ENCODE measurements at regions not wholly inside any gene's neighbourhood (a gene's known extent, or its start where the extent isn't known, plus 50 kb on each side); places are given as distances from the start of the nearest gene placed in this dataset.

DNA sequence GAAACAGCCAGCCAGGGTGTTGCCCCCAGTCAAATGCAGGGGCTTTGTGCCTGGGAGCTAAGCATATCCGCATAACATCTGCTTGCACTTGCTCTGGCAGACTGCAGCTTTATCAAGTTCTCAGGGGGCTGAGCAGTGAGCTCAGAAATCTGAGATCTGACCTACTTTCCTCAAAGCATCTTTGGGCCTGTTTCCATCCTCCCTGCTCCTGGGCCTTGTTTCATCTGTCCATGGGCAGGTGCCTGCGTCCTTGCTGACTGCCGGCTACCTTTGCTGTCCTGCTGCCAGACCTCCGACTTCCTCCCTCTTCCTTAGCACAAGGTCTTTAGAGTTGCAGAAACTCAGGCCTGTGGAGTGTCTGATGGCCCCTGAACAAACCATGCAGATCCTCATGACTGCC lies 131.2 kb upstream of the B3GAT1 start:
- Histone ChIP-seq H3K36me3 (ENCODE audit: insufficient read depth, low read length) (no peaks in the 10 kb centered on the region), H3K9ac (ENCODE audit: low read depth, low read length) (no peak overlapping the region), H3K4me1 (ENCODE audit: insufficient read depth, low read length) (0 out of 2 replicates have a peak, but pooled peaks cover 3% of the 10 kb centered on the region), H3K9me3 (ENCODE audit: control insufficient read depth, insufficient read depth, low read length) (no peaks in the 10 kb centered on the region)

DNA sequence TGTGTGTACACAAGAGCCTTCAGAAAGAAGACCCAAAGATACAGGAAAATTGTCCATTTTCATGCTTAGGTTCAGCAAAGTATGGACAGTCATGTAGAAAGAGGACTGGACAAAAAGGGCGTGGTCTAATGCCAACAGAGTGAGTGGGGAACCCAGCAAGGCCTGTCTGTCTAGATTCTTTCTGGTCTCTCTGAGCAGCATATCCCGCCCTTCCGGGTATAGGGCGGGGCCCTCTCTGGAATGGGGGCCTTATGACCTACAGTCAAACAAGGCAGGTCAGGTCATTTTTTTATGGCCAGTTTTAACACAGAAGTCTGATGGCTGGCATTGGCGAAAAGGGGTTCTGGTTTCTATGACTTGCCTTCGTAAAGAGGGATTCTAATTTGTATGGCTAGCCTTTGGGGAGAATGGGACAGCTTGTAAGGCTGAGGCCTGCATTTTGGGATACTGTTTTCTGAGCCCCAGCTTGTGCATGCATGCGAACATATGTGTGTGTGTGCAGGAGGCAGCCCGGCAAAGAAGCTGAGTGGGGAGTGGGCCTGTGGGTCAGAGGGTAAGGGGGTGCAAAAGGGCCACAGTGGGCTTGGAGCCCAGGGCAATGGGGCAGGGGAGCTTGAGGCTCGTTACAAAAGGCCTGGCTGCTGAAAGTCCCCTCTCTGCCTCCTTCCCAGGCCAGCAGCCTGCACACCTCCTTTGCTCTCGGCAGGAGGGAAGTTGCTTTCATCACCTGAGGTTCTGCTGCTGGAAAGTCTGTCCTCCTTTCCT lies 130.5 kb upstream of the B3GAT1 start:
- no peaks in the 10 kb centered on the region for H3K9me3 ChIP-seq (ENCODE audit: control insufficient read depth, insufficient read depth, low read length)
- H3K9ac ChIP-seq (ENCODE audit: low read depth, low read length) = no peak overlapping the region
- 0 out of 2 replicates have a peak, but pooled peaks cover 3% of the 10 kb centered on the region for H3K4me1 ChIP-seq (ENCODE audit: insufficient read depth, low read length)

DNA sequence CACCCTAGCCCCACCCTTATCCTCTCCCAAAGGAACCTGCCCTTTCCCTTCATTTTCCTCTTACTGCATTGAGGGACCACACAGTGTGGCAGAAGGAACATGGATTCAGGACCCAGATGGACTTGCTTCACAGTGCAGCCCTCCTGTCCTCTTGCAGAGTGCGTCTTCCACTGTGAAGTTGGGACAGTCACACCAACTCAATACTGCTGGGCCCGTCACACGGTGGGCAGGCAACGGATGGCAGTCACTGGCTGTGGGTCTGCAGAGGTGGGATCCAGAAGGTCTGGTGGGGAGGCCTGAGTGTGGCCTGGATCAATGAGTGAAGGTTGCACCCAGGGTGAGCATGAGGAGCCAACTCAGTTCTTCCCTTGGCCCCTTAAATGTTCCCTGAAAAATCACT lies 129.9 kb upstream of the B3GAT1 start:
- Histone ChIP-seq H3K9ac (ENCODE audit: low read depth, low read length) (no peak overlapping the region), H3K9me3 (ENCODE audit: control insufficient read depth, insufficient read depth, low read length) (no peaks in the 10 kb centered on the region), H3K4me1 (ENCODE audit: insufficient read depth, low read length) (0 out of 2 replicates have a peak, but pooled peaks cover 3% of the 10 kb centered on the region), H3K36me3 (ENCODE audit: insufficient read depth, low read length) (no peaks in the 10 kb centered on the region)

More for the DNA sequence above, 130.5 kb upstream of the B3GAT1 start:
- no peaks in the 10 kb centered on the region for H3K36me3 ChIP-seq (ENCODE audit: insufficient read depth, low read length)

DNA sequence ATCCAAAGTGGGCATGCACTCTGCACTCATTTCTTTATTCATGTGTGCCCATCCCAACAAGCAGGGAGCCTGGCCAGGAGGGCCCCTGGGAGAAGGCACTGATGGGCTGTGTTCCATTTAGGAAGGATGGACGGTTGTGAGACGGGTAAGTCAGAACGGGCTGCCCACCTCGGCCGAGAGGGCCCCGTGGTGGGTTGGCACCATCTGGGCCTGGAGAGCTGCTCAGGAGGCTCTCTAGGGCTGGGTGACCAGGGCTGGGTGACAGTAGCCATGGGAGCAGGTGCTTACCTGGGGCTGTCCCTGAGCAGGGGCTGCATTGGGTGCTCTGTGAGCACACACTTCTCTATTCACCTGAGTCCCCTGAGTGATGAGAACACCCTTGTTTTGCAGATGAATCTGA lies 129.3 kb upstream of the B3GAT1 start:
- no peaks in the 10 kb centered on the region for H3K36me3 ChIP-seq (ENCODE audit: insufficient read depth, low read length)
- 0 out of 2 replicates have a peak, but pooled peaks cover 3% of the 10 kb centered on the region for H3K4me1 ChIP-seq (ENCODE audit: insufficient read depth, low read length)
- no peak overlapping the region for H3K9ac ChIP-seq (ENCODE audit: low read depth, low read length)
- H3K9me3 ChIP-seq (ENCODE audit: control insufficient read depth, insufficient read depth, low read length) = no peaks in the 10 kb centered on the region

DNA sequence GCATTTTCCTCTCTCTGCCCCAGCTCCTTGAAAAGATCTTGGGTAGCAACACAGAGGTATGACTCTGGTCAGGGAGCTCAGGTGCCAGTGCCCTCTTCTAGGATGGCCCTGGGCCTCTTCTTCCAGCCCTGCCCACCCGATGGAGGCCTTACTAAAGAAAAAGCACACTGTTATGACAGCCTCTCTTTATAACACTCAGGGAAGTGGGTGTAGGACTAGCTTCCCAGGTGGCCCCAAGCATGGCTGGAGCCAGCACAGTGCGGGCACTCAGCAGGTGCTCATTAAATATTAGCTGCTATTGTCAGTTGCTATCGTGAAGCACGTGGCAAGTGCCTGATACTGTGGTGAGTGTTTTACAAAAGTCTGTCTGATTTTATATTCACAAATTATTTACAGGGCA lies 127.2 kb upstream of the B3GAT1 start:
- no peaks in the 10 kb centered on the region for H3K36me3 ChIP-seq (ENCODE audit: insufficient read depth, low read length)
- H3K4me1 ChIP-seq (ENCODE audit: insufficient read depth, low read length) = 0 out of 2 replicates have a peak, but pooled peaks cover 2% of the 10 kb centered on the region
- H3K9ac ChIP-seq (ENCODE audit: low read depth, low read length) = no peak overlapping the region
- no peaks in the 10 kb centered on the region for H3K9me3 ChIP-seq (ENCODE audit: control insufficient read depth, insufficient read depth, low read length)

DNA sequence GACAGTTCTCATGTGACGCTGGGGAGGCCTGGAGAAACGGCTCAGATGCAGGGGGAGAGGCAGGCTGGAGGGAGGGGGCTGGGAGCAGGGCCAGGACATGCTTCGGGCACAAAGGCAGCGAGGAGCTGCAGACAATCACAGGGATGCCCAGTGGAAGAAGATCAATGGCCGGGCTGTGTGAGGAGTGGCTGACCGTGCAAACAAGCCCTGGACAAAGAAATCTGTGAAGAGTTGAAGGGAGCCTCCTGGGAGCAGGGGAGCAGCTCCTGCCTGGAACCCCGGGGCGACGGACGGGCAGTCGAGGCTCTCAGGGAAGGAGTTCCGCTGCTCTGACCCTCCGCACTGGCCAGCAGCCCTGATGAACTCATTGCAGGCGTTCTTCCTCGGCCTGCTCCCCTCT lies 126.7 kb upstream of the B3GAT1 start:
- H3K4me1 ChIP-seq (ENCODE audit: insufficient read depth, low read length) = no peaks in the 10 kb centered on the region
- no peak overlapping the region for H3K9ac ChIP-seq (ENCODE audit: low read depth, low read length)
- no peaks in the 10 kb centered on the region for H3K36me3 ChIP-seq (ENCODE audit: insufficient read depth, low read length)
- no peaks in the 10 kb centered on the region for H3K9me3 ChIP-seq (ENCODE audit: control insufficient read depth, insufficient read depth, low read length)

DNA sequence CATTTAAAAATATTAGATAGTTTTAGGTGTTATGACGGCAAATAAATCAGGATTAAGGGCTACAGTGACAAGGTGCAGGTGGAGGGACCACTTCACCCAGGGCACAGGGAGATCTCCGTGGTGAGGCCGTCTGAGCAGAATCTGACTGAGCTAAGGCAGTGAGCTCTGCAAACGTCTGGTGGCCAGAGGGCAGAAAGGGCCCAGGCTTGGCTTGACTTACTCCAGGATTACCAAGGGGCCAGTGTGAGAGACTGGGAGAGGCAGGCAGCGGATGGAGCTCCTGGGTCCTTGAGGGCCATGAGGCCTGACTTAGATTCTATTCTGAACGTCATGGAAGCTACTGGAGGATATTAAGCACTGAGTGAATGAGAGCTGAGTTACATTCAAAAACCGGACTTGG lies 125.9 kb upstream of the B3GAT1 start:
- H3K9ac ChIP-seq (ENCODE audit: low read depth, low read length) = no peak overlapping the region

DNA sequence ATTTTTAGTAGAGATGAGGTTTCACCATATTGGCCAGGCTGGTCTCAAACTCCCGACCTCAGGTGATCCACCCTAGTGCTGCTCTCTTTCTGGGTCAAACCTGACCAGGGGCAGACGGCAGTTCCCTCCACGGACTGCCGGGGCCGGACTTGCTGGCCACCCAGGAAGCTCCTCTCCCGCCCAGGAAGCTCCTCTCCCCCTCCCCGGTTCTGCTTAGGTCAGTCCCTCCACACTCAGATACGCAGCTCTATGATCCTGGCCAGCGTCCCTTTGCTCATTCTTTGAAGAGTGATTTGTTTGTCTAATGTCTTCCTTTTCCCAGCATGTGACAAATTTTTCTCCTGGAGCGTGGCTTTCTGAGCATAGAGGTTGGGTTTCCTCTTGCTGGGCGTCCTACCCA lies 125.3 kb upstream of the B3GAT1 start:
- H3K9me3 ChIP-seq (ENCODE audit: control insufficient read depth, insufficient read depth, low read length) = no peaks in the 10 kb centered on the region
- H3K36me3 ChIP-seq (ENCODE audit: insufficient read depth, low read length) = no peaks in the 10 kb centered on the region
- no peak overlapping the region for H3K9ac ChIP-seq (ENCODE audit: low read depth, low read length)
- H3K4me1 ChIP-seq (ENCODE audit: insufficient read depth, low read length) = no peaks in the 10 kb centered on the region

More for the DNA sequence above, 125.9 kb upstream of the B3GAT1 start:
- no peaks in the 10 kb centered on the region for H3K9me3 ChIP-seq (ENCODE audit: control insufficient read depth, insufficient read depth, low read length)
- no peaks in the 10 kb centered on the region for H3K4me1 ChIP-seq (ENCODE audit: insufficient read depth, low read length)
- no peaks in the 10 kb centered on the region for H3K36me3 ChIP-seq (ENCODE audit: insufficient read depth, low read length)

DNA sequence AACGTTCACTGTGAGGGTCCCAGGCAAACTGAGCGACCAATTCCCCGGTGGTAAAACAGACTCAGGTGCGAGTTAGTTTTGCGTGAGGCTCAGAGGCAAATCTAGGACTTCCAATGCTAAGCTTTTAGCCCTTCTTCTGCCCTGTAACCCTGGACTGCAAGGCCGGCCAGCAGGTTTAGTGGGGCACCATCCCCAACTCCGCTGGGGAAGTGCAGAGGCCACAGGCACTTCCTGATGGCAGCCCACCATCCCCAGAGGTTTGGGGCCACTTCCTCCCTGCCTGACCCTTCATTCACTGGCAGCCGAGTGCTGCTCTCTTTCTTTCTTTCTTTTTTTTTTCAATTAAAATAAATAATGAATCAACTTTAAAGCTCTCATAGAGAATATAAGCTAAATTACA lies 124.6 kb upstream of the B3GAT1 start:
- H3K9me3 ChIP-seq (ENCODE audit: control insufficient read depth, insufficient read depth, low read length) = no peaks in the 10 kb centered on the region
- no peaks in the 10 kb centered on the region for H3K4me1 ChIP-seq (ENCODE audit: insufficient read depth, low read length)
- no peaks in the 10 kb centered on the region for H3K36me3 ChIP-seq (ENCODE audit: insufficient read depth, low read length)
- H3K9ac ChIP-seq (ENCODE audit: low read depth, low read length) = no peak overlapping the region

DNA sequence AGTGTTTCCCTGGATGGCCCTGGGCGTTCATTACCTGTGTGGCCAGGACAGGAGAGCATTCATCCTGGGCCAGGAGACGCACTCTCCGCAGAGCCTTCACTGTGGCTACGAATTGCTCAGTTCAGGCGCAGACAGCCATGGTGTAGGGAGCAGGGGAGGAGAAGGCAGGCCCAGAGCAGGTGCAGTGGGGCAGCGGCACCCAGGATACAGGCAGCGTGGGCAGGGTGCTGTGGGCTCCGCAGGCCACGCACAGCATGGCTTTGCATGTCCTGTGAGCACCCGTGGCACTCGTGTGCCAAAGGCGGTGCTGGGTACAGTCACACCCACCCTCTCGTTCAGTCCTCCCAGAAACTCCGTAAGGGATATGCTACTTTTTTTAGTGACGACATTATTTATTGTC lies 124.2 kb upstream of the B3GAT1 start:
- no peaks in the 10 kb centered on the region for H3K9me3 ChIP-seq (ENCODE audit: control insufficient read depth, insufficient read depth, low read length)
- no peaks in the 10 kb centered on the region for H3K36me3 ChIP-seq (ENCODE audit: insufficient read depth, low read length)

DNA sequence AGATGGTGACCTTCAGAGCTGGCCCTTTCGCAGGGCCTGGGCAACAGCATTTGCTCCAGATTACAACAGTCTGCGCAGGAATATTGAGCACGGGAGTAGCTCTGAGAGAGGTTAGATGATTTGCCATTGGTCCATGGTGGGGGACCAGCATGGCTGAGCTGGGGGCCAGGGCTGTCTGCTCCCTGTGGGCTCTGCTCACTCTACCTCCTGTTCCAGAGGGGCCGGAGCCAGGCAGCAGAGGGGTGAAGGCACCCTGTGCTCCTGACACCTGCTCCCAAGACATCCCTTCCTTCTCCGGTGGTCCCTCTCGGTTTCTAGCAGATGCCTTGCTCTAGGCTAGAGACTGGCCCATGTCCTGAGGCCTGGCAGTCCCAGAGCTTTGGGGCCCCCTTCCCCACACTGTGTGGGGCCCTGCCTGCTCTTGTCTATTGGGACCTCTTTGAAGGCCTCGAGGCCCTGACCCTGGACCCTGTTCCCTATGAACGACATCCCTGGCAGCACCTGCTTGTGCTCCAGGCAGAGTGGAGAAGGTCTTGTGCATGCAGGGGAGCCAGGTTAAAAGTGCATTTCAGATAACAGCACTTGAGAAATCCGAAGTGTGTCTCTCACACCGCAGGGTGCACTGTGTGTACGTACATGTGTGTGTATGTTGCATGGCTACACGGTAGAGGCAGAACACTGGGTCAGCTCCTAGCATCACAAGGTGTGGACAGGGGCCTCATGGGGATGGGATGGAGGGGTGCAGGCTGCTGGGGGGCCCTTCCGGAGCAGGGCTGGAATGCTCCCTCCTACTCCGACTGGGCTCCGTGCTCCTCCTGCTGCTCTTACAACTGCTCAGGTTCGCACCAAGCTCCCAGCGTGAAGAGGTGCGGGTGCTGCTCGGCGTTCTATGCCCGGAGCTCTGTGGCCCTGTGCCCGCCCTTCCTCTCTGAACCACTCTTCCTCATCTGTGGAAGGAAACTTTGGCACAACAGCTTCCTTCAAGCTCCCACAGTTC lies 123.3 kb upstream of the B3GAT1 start:
- Histone ChIP-seq H3K4me1 (ENCODE audit: insufficient read depth, low read length) (no peaks in the 10 kb centered on the region), H3K36me3 (ENCODE audit: insufficient read depth, low read length) (no peaks in the 10 kb centered on the region), H3K9ac (ENCODE audit: low read depth, low read length) (no peak overlapping the region), H3K9me3 (ENCODE audit: control insufficient read depth, insufficient read depth, low read length) (no peaks in the 10 kb centered on the region)

More for the DNA sequence above, 124.2 kb upstream of the B3GAT1 start:
- Histone ChIP-seq H3K4me1 (ENCODE audit: insufficient read depth, low read length) (no peaks in the 10 kb centered on the region), H3K9ac (ENCODE audit: low read depth, low read length) (no peak overlapping the region)

DNA sequence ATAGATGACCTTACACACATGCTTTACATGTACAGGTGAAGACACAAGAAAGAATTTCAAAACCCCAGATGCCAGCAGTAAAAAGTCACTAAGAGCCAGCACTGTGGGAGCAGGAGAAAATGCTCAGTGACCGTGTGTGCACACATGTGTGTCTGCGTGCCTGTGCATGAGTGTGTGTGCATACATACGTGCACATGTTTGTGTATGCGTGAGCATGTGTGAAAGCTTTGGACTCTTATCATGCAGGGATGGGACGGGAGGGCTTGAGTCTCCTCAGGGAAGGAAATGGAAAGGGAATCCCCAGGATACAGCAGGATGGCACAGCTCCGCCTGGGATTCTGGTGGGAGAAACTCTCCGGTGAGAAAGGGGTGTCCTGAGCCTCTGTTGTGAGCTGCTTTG lies 121.5 kb upstream of the B3GAT1 start:
- Histone ChIP-seq H3K9ac (ENCODE audit: low read depth, low read length) (no peak overlapping the region), H3K9me3 (ENCODE audit: control insufficient read depth, insufficient read depth, low read length) (no peaks in the 10 kb centered on the region), H3K4me1 (ENCODE audit: insufficient read depth, low read length) (no peaks in the 10 kb centered on the region), H3K36me3 (ENCODE audit: insufficient read depth, low read length) (no peaks in the 10 kb centered on the region)

DNA sequence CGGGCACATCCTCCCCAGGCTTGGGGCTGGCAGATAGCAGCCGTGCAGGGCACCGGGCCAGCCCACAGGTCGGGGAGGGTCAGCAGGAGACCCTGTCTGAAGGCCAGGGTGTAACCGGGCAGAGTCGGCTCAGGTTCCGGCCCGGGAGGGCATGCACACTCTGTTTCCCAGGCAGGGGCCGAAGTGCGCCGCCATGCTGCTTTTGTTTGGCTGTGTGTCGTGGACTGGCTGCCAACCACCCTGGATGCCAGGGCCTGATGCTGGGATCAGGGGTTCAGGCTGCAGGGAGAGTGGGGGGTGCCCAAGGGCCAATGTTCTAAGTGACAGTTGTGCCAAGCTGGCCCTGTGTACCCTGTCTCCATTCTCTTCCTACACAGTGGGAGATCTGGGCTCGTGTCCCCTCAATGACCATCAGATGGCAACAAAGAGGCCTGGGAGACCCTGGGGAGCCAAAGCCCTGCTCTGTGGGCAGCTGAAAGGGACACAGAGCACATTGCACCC lies 120.9 kb upstream of the B3GAT1 start:
- Histone ChIP-seq H3K9ac (ENCODE audit: low read depth, low read length) (no peak overlapping the region), H3K9me3 (ENCODE audit: control insufficient read depth, insufficient read depth, low read length) (no peaks in the 10 kb centered on the region), H3K4me1 (ENCODE audit: insufficient read depth, low read length) (no peaks in the 10 kb centered on the region), H3K36me3 (ENCODE audit: insufficient read depth, low read length) (no peaks in the 10 kb centered on the region)

DNA sequence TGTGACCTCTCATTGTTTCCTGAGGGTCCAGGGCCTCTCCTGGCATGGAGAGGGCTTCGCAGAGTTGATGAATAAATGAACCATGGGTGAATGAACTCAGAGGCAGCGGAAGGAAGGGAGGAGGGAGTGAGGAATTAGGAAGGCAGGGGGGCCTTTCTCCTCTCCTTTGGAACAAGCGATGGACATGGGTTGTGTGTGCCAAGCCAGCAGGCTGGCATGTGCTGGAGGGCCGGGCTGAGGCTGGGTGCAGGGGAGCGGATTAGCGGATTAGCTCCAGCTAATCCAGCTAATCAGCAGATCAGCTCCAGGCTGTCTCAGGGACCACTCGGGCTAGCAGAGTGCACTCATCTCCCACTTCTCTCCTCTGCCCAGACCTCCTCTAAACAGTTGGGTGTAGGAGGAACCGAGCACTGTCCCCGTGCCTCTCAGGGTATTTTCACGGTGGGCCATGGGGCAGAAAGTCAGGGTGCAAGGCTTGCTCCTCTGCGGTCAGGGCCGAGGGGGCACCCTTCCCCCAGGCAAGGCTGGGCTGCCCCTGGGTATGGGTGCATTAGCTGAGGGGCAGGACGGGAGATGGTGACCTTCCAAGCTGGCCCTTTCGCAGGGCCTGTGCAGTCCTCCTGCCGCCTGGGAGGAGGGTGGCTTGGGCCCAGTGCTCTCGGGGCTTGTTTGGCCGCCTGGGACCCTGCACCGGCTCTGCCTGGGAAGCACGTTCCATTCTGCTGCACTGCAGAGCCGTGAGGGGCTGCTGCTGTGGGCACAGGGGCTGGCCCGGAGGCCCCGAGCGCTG lies 120.3 kb upstream of the B3GAT1 start:
- H3K36me3 ChIP-seq (ENCODE audit: insufficient read depth, low read length) = no peaks in the 10 kb centered on the region
- H3K9ac ChIP-seq (ENCODE audit: low read depth, low read length) = no peak overlapping the region
- no peaks in the 10 kb centered on the region for H3K4me1 ChIP-seq (ENCODE audit: insufficient read depth, low read length)
- H3K9me3 ChIP-seq (ENCODE audit: control insufficient read depth, insufficient read depth, low read length) = no peaks in the 10 kb centered on the region

All from ES-I3 (cell line).